PFSK-1 (cell line): ENCODE measurements at regions not wholly inside any gene's neighbourhood (a gene's known extent, or its start where the extent isn't known, plus 50 kb on each side); places are given as distances from the start of the nearest gene placed in this dataset.

ENCODE experiments used
- SIN3A ChIP-seq: IDR thresholded peaks from 2 replicates; pipeline ENCODE4 v1.6.1; 2012; ENCODE audit warnings: mild to moderate bottlenecking, low read length, moderate library complexity, borderline replicate concordance; ENCODE audit not compliant: insufficient read depth
- TF ChIP-seq, protein P1 (sequence below), 2 experiments: IDR thresholded peaks; 2 replicates each; pipeline versions ENCODE4 v1.6.1 to v1.8.0; 2011 to 2012; ENCODE audit warnings: low read depth in 2 of 2, low read length in 2 of 2, control low read depth in 1 of 2, inconsistent platforms in 1 of 2, mild to moderate bottlenecking in 1 of 2, moderate library complexity in 1 of 2; ENCODE audit not compliant: insufficient read depth in 1 of 2

DNA sequence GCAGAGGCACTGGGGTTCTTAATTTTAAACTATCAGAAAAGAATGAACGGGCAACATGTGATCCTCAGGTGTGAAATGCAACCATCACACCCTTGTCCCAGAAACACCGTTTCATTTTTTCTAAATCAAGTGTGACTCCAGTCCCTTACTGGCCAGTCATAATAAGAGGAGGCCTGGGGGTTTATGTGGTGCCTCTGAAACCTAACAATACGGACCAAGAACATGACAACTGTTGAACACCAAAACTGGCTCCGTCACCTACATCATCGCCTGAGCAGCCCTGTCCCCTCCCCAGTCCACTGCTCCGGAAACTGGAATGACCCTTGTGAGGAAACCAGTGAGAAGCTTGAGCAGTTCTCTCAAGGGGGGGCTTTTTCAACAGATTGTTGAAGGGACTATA lies 55.9 kb upstream of the KIF26B start:
- TF ChIP-seq, protein P1, sequence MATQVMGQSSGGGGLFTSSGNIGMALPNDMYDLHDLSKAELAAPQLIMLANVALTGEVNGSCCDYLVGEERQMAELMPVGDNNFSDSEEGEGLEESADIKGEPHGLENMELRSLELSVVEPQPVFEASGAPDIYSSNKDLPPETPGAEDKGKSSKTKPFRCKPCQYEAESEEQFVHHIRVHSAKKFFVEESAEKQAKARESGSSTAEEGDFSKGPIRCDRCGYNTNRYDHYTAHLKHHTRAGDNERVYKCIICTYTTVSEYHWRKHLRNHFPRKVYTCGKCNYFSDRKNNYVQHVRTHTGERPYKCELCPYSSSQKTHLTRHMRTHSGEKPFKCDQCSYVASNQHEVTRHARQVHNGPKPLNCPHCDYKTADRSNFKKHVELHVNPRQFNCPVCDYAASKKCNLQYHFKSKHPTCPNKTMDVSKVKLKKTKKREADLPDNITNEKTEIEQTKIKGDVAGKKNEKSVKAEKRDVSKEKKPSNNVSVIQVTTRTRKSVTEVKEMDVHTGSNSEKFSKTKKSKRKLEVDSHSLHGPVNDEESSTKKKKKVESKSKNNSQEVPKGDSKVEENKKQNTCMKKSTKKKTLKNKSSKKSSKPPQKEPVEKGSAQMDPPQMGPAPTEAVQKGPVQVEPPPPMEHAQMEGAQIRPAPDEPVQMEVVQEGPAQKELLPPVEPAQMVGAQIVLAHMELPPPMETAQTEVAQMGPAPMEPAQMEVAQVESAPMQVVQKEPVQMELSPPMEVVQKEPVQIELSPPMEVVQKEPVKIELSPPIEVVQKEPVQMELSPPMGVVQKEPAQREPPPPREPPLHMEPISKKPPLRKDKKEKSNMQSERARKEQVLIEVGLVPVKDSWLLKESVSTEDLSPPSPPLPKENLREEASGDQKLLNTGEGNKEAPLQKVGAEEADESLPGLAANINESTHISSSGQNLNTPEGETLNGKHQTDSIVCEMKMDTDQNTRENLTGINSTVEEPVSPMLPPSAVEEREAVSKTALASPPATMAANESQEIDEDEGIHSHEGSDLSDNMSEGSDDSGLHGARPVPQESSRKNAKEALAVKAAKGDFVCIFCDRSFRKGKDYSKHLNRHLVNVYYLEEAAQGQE (IDR thresholded peaks at IDR 0.05; ENCODE audit: insufficient read depth in 1 of 2, low read depth in 2 of 2, low read length in 2 of 2), result no peak
- no peak for TF ChIP-seq SIN3A
